Tibial nerve (tissue), 4 donors: ENCODE measurements at regions not wholly inside any gene's neighbourhood (a gene's known extent, or its start where the extent isn't known, plus 50 kb on each side); places are given as distances from the start of the nearest gene placed in this dataset.
"Not testable (repeated sequence)": the region's sequence is repeated elsewhere in the genome, so short reads cannot be mapped to it uniquely, and the experiment has no call there.

ENCODE experiments used
- DNase-seq, 2 donors: peaks; one replicate each; pipeline ENCODE4 v3.0.0-alpha.2; 2019; ENCODE audit warnings: low spot score in 2 of 2
- H3K27ac ChIP-seq, 4 donors: fragments of 200-600 bp; sonication (generic) in 3 of 4; one replicate each; pipeline ENCODE4 v1.5.1; 2017 to 2019; ENCODE audit warnings: mild to moderate bottlenecking in 1 of 4
- H3K27me3 ChIP-seq, 2 donors: fragments of 200-600 bp; sonication (generic) in 1 of 2; one replicate each; pipeline versions ENCODE4 v1.5.1 to v1.6.0; 2017 to 2019
- H3K36me3 ChIP-seq, 3 donors: fragments of 200-600 bp; sonication (generic); one replicate each; pipeline ENCODE4 v1.5.1; 2018 to 2019
- H3K4me1 ChIP-seq, 4 donors: fragments of 200-600 bp; sonication (generic) in 3 of 4; one replicate each; pipeline ENCODE4 v1.5.1; 2017 to 2019
- H3K4me3 ChIP-seq, 4 donors: fragments of 200-600 bp; sonication (generic) in 3 of 4; one replicate each; pipeline ENCODE4 v1.5.1; 2017 to 2019; ENCODE audit warnings: mild to moderate bottlenecking in 1 of 4, moderate library complexity in 1 of 4
- H3K9me3 ChIP-seq, 4 donors: fragments of 200-600 bp; sonication (generic) in 3 of 4; one replicate each; pipeline ENCODE4 v1.5.1; 2017 to 2019
- EP300 ChIP-seq, 2 donors: sonication (generic); formaldehyde crosslinking; IDR thresholded peaks; one replicate each; pipeline ENCODE4 v1.6.1; 2017; ENCODE audit warnings: antibody characterized with exemption in 2 of 2, mild to moderate bottlenecking in 1 of 2
- POLR2A ChIP-seq, 2 donors: fragments of 450-650 bp; IDR thresholded peaks; one replicate each; pipeline ENCODE4 v1.6.1; 2017; ENCODE audit warnings: antibody characterized with exemption in 2 of 2, mild to moderate bottlenecking in 2 of 2, moderate library complexity in 2 of 2
- WGBS, 2 donors: methylation state at CpG; one replicate each; pipeline ENCODE4 v1.1.5; 2018; 5-methylcytosine and 5-hydroxymethylcytosine counted together
- TF ChIP-seq, protein P1 (sequence below), 5 experiments: fragments of 200-600 bp in 3 of 5; fragments of 450-650 bp in 2 of 5; sonication (generic) in 3 of 5; IDR thresholded peaks; one replicate each; pipeline ENCODE4 v1.5.1; 2016 to 2019; ENCODE audit warnings: antibody characterized with exemption in 5 of 5, mild to moderate bottlenecking in 3 of 5, moderate library complexity in 2 of 5

DNA sequence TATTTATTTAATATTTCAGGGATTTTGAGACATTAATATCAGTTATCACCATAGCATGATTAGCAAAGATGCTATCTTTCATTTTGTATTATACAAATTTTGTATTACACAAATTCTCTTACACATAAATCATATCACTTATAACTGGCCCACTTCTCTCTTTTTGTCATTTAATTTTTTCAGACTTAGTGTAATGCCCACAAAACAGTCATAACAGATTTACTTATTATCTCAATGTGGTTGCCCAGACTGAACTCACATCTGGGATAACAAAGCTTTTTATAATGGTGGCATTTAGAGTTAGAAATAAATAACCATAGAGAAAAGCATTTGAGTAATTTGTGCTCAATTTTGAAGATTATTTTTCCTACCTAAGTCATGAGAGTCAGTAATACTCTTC, 148.3 kb downstream of the TFAP2B start:
- DNase-seq: no peak
- no peak overlapping the region for H3K27ac ChIP-seq
- no peak overlapping the region for H3K4me3 ChIP-seq
- TF ChIP-seq, protein P1, sequence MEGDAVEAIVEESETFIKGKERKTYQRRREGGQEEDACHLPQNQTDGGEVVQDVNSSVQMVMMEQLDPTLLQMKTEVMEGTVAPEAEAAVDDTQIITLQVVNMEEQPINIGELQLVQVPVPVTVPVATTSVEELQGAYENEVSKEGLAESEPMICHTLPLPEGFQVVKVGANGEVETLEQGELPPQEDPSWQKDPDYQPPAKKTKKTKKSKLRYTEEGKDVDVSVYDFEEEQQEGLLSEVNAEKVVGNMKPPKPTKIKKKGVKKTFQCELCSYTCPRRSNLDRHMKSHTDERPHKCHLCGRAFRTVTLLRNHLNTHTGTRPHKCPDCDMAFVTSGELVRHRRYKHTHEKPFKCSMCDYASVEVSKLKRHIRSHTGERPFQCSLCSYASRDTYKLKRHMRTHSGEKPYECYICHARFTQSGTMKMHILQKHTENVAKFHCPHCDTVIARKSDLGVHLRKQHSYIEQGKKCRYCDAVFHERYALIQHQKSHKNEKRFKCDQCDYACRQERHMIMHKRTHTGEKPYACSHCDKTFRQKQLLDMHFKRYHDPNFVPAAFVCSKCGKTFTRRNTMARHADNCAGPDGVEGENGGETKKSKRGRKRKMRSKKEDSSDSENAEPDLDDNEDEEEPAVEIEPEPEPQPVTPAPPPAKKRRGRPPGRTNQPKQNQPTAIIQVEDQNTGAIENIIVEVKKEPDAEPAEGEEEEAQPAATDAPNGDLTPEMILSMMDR (IDR thresholded peaks at IDR 0.05): no peak
- TF ChIP-seq POLR2A (IDR thresholded peaks at IDR 0.05) (no peak), EP300 (IDR thresholded peaks at IDR 0.05) (no peak)
- H3K27me3 ChIP-seq: no peaks in the 10 kb centered on the region
- H3K36me3 ChIP-seq: no peaks in the 10 kb centered on the region
- H3K9me3 ChIP-seq: no peaks in the 10 kb centered on the region
- no peaks in the 10 kb centered on the region for H3K4me1 ChIP-seq

DNA sequence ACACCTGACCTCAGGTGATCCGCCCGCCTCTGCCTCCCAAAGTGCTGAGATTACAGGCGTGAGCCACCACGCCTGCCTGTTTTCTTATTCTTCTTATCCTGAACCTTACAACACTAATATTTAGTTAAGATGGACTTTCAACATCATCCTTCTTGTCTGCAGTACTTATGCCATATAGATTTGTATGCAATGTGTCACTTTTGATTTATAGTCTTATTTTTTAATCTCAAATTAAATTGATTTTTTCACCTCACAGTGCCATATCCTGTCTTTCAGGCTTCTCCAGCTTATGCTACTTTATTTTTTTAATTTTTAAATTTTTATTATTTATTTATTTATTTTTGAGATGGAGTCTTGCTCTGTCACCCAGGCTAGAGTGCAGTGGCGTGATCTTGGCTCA, 149.6 kb downstream of the TFAP2B start:
- WGBS, 2 donors: 95 to 96% methylated on average over 5 of the region's 5 CpGs
- not testable (repeated sequence) for H3K4me1 ChIP-seq, H3K4me3 ChIP-seq, DNase-seq, H3K9me3 ChIP-seq, H3K27me3 ChIP-seq, H3K36me3 ChIP-seq, H3K27ac ChIP-seq

DNA sequence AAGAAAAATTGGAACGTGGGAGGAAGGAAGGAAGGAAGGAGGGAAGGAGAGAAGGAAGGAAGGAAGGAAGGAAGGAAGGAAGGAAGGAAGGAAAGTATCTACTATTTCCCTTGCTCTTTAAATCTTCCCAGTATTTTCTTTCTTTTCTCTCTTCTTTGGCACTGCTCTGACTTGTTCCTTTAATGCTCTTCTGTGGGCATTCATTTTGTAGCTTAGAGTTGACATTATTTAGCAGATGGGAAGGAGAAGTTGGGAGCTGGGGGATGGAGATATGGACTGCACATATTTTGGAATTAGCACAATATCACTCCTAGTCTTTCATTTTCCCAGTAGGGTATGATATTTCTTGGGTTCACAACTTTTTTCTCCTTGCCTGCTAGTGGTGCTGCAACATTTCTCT, 152.2 kb downstream of the TFAP2B start:
- H3K27me3 ChIP-seq: no peaks in the 10 kb centered on the region
- H3K4me3 ChIP-seq: no peak overlapping the region
- no peaks in the 10 kb centered on the region for H3K4me1 ChIP-seq
- no peak for TF ChIP-seq POLR2A (IDR thresholded peaks at IDR 0.05)
- TF ChIP-seq, protein P1 (IDR thresholded peaks at IDR 0.05): no peak
- no peak for TF ChIP-seq EP300 (IDR thresholded peaks at IDR 0.05)
- H3K36me3 ChIP-seq: no peaks in the 10 kb centered on the region
- WGBS, 2 donors: 30 to 40% methylated on average over 1 of the region's 1 CpG
- H3K27ac ChIP-seq: no peak overlapping the region
- no peaks in the 10 kb centered on the region for H3K9me3 ChIP-seq
- DNase-seq: no peak

DNA sequence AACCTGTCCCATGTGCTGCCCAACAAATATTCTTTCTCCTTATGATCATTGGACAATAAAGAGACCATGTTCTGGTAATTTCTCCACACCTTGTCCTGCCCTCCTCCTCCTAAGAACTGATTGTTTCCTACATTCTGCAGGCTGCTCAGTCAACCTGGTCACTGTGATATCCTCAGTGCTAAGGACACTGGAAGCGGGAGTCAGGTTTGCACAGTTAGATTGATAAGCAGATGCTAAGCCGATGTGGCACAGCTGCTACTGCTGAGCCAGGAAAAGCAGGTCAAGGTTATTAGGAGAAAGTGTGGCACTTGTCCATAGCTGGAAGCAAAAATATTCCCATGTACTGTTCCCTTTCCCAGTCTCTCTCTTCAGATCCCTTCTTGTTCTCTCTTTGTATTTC, 154.8 kb downstream of the TFAP2B start:
- Histone ChIP-seq H3K27ac (no peak overlapping the region), H3K9me3 (no peaks in the 10 kb centered on the region), H3K4me3 (no peak overlapping the region), H3K36me3 (no peaks in the 10 kb centered on the region), H3K4me1 (no peaks in the 10 kb centered on the region), H3K27me3 (no peaks in the 10 kb centered on the region)
- 85 to 93% methylated on average over 2 of the region's 2 CpGs for WGBS, 2 donors
- no peak for DNase-seq
- TF ChIP-seq POLR2A (IDR thresholded peaks at IDR 0.05) (no peak), EP300 (IDR thresholded peaks at IDR 0.05) (no peak)
- TF ChIP-seq, protein P1 (IDR thresholded peaks at IDR 0.05): no peak

DNA sequence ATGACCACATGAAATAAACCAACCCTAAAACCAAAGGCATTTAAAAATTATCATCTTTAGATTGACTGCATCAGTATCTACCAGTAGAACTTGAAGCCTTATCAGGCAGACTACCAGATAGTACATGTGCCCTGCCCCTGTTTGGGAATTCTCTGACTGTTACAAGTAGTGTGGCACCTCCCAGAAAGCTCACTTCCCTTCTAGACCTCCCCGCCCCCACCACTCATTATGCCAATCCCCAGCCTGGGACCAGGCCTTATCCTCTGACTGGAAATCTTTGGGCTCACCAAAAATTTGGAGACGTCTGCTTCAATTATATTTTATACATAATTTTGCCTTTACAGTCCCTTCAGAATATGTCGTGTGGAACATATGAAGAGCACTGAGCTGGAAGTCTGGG, 155.6 kb downstream of the TFAP2B start:
- Histone ChIP-seq H3K9me3 (no peaks in the 10 kb centered on the region), H3K27ac (no peak overlapping the region), H3K27me3 (no peaks in the 10 kb centered on the region), H3K4me1 (peaks cover 0 to 6% (median 0%) of the 10 kb centered on the region in 4 donors), H3K4me3 (no peak overlapping the region), H3K36me3 (no peaks in the 10 kb centered on the region)
- TF ChIP-seq, protein P1 (IDR thresholded peaks at IDR 0.05): no peak
- TF ChIP-seq POLR2A (IDR thresholded peaks at IDR 0.05) (no peak), EP300 (IDR thresholded peaks at IDR 0.05) (no peak)
- DNase-seq: no peak
- WGBS, 2 donors: 77 to 81% methylated on average over 3 of the region's 3 CpGs

DNA sequence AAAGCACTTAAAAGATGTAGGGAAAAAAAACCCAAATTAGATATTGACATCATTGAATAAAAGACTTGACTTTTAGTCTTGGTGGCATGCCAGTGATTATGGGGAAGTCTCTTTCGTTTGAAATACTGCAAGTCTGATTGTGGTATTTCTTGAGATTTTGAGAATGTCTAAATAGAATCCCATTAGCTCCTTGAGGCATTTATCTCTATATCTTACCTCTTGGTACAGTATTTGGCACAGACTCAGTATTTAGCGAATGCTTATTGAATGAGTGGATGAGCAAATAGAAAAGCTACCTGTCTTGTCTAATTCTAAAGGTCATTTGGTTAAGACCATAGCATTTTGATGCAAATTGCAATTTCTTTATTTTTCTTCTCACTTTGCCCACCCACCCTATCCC, 156.5 kb downstream of the TFAP2B start:
- 61 to 67% methylated on average over 2 of the region's 2 CpGs for WGBS, 2 donors
- no peaks in the 10 kb centered on the region for H3K36me3 ChIP-seq
- no peak for TF ChIP-seq POLR2A (IDR thresholded peaks at IDR 0.05)
- TF ChIP-seq, protein P1 (IDR thresholded peaks at IDR 0.05): no peak
- no peak for TF ChIP-seq EP300 (IDR thresholded peaks at IDR 0.05)
- peaks cover 0 to 6% (median 0%) of the 10 kb centered on the region in 4 donors for H3K4me1 ChIP-seq
- H3K27ac ChIP-seq: no peak overlapping the region
- no peaks in the 10 kb centered on the region for H3K27me3 ChIP-seq
- no peaks in the 10 kb centered on the region for H3K9me3 ChIP-seq
- no peak for DNase-seq
- no peak overlapping the region for H3K4me3 ChIP-seq
